RWPE2 (cell line): ENCODE measurements at regions not wholly inside any gene's neighbourhood (a gene's known extent, or its start where the extent isn't known, plus 50 kb on each side); places are given as distances from the start of the nearest gene placed in this dataset.

Source experiments
- ATAC-seq: fragments of 200-7000 bp; cut with Tn5 transposase; 3 replicates; pipeline ENCODE4 v1.9.1; 2021; ENCODE audit warnings: low read depth
- DNase-seq: peaks from one replicate; pipeline ENCODE4 v3.0.0-alpha.2; 2020; ENCODE audit warnings: low spot score
- H3K27ac ChIP-seq: fragments of 450-650 bp; 2 replicates; pipeline ENCODE4 v1.5.1; 2017; ENCODE audit warnings: mild to moderate bottlenecking; ENCODE audit not compliant: poor library complexity, severe bottlenecking
- H3K27me3 ChIP-seq: fragments of 250-450 bp; sonication (Bioruptor Pico); 2 replicates; pipeline ENCODE4 v1.5.1; 2021; ENCODE audit warnings: mild to moderate bottlenecking, moderate library complexity; ENCODE audit not compliant: insufficient read depth, poor library complexity, severe bottlenecking
- H3K36me3 ChIP-seq: fragments of 250-450 bp; sonication (Bioruptor Pico); 2 replicates; pipeline ENCODE4 v1.5.1; 2020; ENCODE audit warnings: low read depth, mild to moderate bottlenecking, moderate library complexity
- H3K4me1 ChIP-seq: fragments of 250-450 bp; sonication (Bioruptor Pico); 2 replicates; pipeline ENCODE4 v1.5.1; 2021; ENCODE audit warnings: mild to moderate bottlenecking, moderate library complexity; ENCODE audit not compliant: insufficient read depth, poor library complexity, severe bottlenecking
- H3K4me3 ChIP-seq: fragments of 250-450 bp; sonication (Bioruptor Pico); 2 replicates; pipeline ENCODE4 v1.5.1; 2021; ENCODE audit warnings: mild to moderate bottlenecking, moderate library complexity; ENCODE audit not compliant: severe bottlenecking
- H3K9me3 ChIP-seq: fragments of 250-450 bp; sonication (Bioruptor Pico); 2 replicates; pipeline ENCODE4 v1.5.1; 2021; ENCODE audit warnings: mild to moderate bottlenecking, moderate library complexity; ENCODE audit not compliant: severe bottlenecking
- CTCF ChIP-seq: fragments of 450-650 bp; IDR thresholded peaks from one replicate; pipeline ENCODE4 v1.5.1; 2017; ENCODE audit warnings: mild to moderate bottlenecking, moderate library complexity; ENCODE audit not compliant: poor library complexity, severe bottlenecking

- no peak for TF ChIP-seq CTCF
- Histone ChIP-seq H3K36me3 (no peaks in the 10 kb centered on the region), H3K27ac (no peak overlapping the region), H3K27me3 (no peaks in the 10 kb centered on the region), H3K9me3 (peaks cover 2% of the 10 kb centered on the region), H3K4me1 (peaks cover 17% of the 10 kb centered on the region), H3K4me3 (no peak overlapping the region)
- ATAC-seq (0 out of 3 replicates have a peak, but pooled peaks have one; percentile 33), DNase-seq (no peak)
Measured at GRCh38 chr7:121748546-121748945, 124.4 kb upstream of the PTPRZ1 start.

- Histone ChIP-seq H3K9me3 (peaks cover 2% of the 10 kb centered on the region), H3K4me1 (peaks cover 32% of the 10 kb centered on the region), H3K4me3 (no peak overlapping the region), H3K36me3 (no peaks in the 10 kb centered on the region), H3K27ac (no peak overlapping the region), H3K27me3 (no peaks in the 10 kb centered on the region)
- TF ChIP-seq CTCF, result no peak
- no peak for DNase-seq
- ATAC-seq, result no peak
Measured at GRCh38 chr7:121745856-121746255, 127.1 kb upstream of the PTPRZ1 start.

GRCh38 chr7:121744877-121745276 is 128.1 kb upstream of the PTPRZ1 start:
- Histone ChIP-seq H3K4me1 (peaks cover 32% of the 10 kb centered on the region), H3K27ac (peak overlapping the region; percentile 22), H3K27me3 (no peaks in the 10 kb centered on the region), H3K9me3 (no peaks in the 10 kb centered on the region), H3K36me3 (no peaks in the 10 kb centered on the region), H3K4me3 (no peak overlapping the region)
- no peak for DNase-seq
- ATAC-seq, result no peak
- TF ChIP-seq CTCF, result no peak

GRCh38 chr7:121744319-121744718 is 128.6 kb upstream of the PTPRZ1 start:
- no peak overlapping the region for H3K4me3 ChIP-seq
- TF ChIP-seq CTCF, result no peak
- no peaks in the 10 kb centered on the region for H3K36me3 ChIP-seq
- no peaks in the 10 kb centered on the region for H3K27me3 ChIP-seq
- H3K4me1 ChIP-seq, result peaks cover 32% of the 10 kb centered on the region
- peak overlapping the region; percentile 22 for H3K27ac ChIP-seq
- DNase-seq, result no peak
- peak; percentile 42 for ATAC-seq
- H3K9me3 ChIP-seq, result no peaks in the 10 kb centered on the region

GRCh38 chr7:121741896-121742295 is 131.1 kb upstream of the PTPRZ1 start:
- H3K9me3 ChIP-seq, result no peaks in the 10 kb centered on the region
- H3K27me3 ChIP-seq, result no peaks in the 10 kb centered on the region
- H3K4me1 ChIP-seq, result peaks cover 32% of the 10 kb centered on the region
- no peak overlapping the region for H3K4me3 ChIP-seq
- DNase-seq, result no peak
- no peaks in the 10 kb centered on the region for H3K36me3 ChIP-seq
- peak; percentile 88 for ATAC-seq
- H3K27ac ChIP-seq, result peak overlapping the region; percentile 56
- TF ChIP-seq CTCF, result no peak
